ENCODE measurements at regions not wholly inside any gene's neighbourhood (a gene's known extent, or its start where the extent isn't known, plus 50 kb on each side); places are given as distances from the start of the nearest gene placed in this dataset.

GRCh38 chr2:136404925-136405324, 287.0 kb upstream of the CXCR4 start:
- no peak for DNase-seq (ENCODE audit: low read depth in 2 of 2)

GRCh38 chr2:136404176-136404575, 286.2 kb upstream of the CXCR4 start:
- DNase-seq (ENCODE audit: low read depth in 2 of 2), result no peak

- no peak for DNase-seq (ENCODE audit: low read depth in 2 of 2)
Measured at GRCh38 chr2:136402281-136402680, 284.3 kb upstream of the CXCR4 start.

- DNase-seq (ENCODE audit: low read depth in 2 of 2), result no peak
Measured at GRCh38 chr2:136399667-136400289, 281.8 kb upstream of the CXCR4 start.

- DNase-seq (ENCODE audit: low read depth in 2 of 2), result no peak
Measured at GRCh38 chr2:136395582-136395981, 277.6 kb upstream of the CXCR4 start.

- no peak for DNase-seq (ENCODE audit: low read depth in 2 of 2)
Measured at GRCh38 chr2:136394136-136395060, 276.4 kb upstream of the CXCR4 start.

GRCh38 chr2:136393514-136393913, 275.6 kb upstream of the CXCR4 start:
- DNase-seq (ENCODE audit: low read depth in 2 of 2), result no peak

GRCh38 chr2:136392897-136393505, 275.1 kb upstream of the CXCR4 start:
- no peak for DNase-seq (ENCODE audit: low read depth in 2 of 2)

- DNase-seq (ENCODE audit: low read depth in 2 of 2), result no peak
Measured at GRCh38 chr2:136389809-136390208, 271.9 kb upstream of the CXCR4 start.

- DNase-seq (ENCODE audit: low read depth in 2 of 2), result no peak
Measured at GRCh38 chr2:136386046-136386445, 268.1 kb upstream of the CXCR4 start.

GRCh38 chr2:136384531-136385303, 266.8 kb upstream of the CXCR4 start:
- DNase-seq (ENCODE audit: low read depth in 2 of 2), result peak; percentile 11 to 54

- no peak for DNase-seq (ENCODE audit: low read depth in 2 of 2)
Measured at GRCh38 chr2:136383167-136383566, 265.2 kb upstream of the CXCR4 start.

- DNase-seq (ENCODE audit: low read depth in 2 of 2), result no peak
Measured at GRCh38 chr2:136381722-136382633, 264.0 kb upstream of the CXCR4 start.

- DNase-seq (ENCODE audit: low read depth in 2 of 2), result no peak
Measured at GRCh38 chr2:136381245-136381644, 263.3 kb upstream of the CXCR4 start.

- DNase-seq (ENCODE audit: low read depth in 2 of 2), result peak; percentile 33 to 72
Measured at GRCh38 chr2:136378712-136379595, 261.0 kb upstream of the CXCR4 start.

- no peak for DNase-seq (ENCODE audit: low read depth in 2 of 2)
Measured at GRCh38 chr2:136377423-136378382, 259.8 kb upstream of the CXCR4 start.

GRCh38 chr2:136376798-136377211, 258.9 kb upstream of the CXCR4 start:
- DNase-seq (ENCODE audit: low read depth in 2 of 2), result peak in 1 of 2 donors; percentile 78

GRCh38 chr2:136376211-136376610, 258.3 kb upstream of the CXCR4 start:
- DNase-seq (ENCODE audit: low read depth in 2 of 2), result no peak
